Thyroid gland (tissue), 4 donors: ENCODE measurements at regions not wholly inside any gene's neighbourhood (a gene's known extent, or its start where the extent isn't known, plus 50 kb on each side); places are given as distances from the start of the nearest gene placed in this dataset.

ENCODE experiments used
- CTCF ChIP-seq, 6 experiments: fragments of 200-600 bp in 3 of 6; fragments of 450-650 bp in 3 of 6; sonication (generic) in 3 of 6; IDR thresholded peaks; one replicate each; pipeline ENCODE4 v1.5.1; 2016 to 2019; ENCODE audit warnings: antibody characterized with exemption in 6 of 6, mild to moderate bottlenecking in 2 of 6, inconsistent platforms in 1 of 6, moderate library complexity in 1 of 6
- POLR2A ChIP-seq, 2 donors: fragments of 450-650 bp; IDR thresholded peaks; one replicate each; pipeline ENCODE4 v1.6.1; 2017; ENCODE audit warnings: antibody characterized with exemption in 2 of 2, mild to moderate bottlenecking in 2 of 2, moderate library complexity in 1 of 2

GRCh38 chr3:31028766-31029165 lies 134.3 kb upstream of the GADL1 start:
- TF ChIP-seq CTCF (IDR thresholded peaks at IDR 0.05): no peak
- TF ChIP-seq POLR2A (IDR thresholded peaks at IDR 0.05): no peak
